BLaER1 treated with 17β-estradiol and CSF1 and Interleukin-3, amounts not matched to agents 10 nM and 100 nM (cell line): ENCODE measurements at regions not wholly inside any gene's neighbourhood (a gene's known extent, or its start where the extent isn't known, plus 50 kb on each side); places are given as distances from the start of the nearest gene placed in this dataset.

Source experiments
- H3K27ac ChIP-seq, 11 experiments: shearing (Covaris generic); formaldehyde crosslinking; 2 replicates each; pipeline ENCODE4 v1.8.1; 2022
- H3K27me3 ChIP-seq, 11 experiments: shearing (Covaris generic); formaldehyde crosslinking; 2 replicates each; pipeline ENCODE4 v1.8.1; 2022
- H3K36me3 ChIP-seq, 11 experiments: shearing (Covaris generic); formaldehyde crosslinking; 2 replicates each; pipeline ENCODE4 v1.8.1; 2022
- H3K4me1 ChIP-seq, 10 experiments: shearing (Covaris generic); formaldehyde crosslinking; 2 replicates each; pipeline ENCODE4 v1.8.1; 2022
- H3K4me2 ChIP-seq, 11 experiments: shearing (Covaris generic); formaldehyde crosslinking; 2 replicates each; pipeline ENCODE4 v1.8.1; 2022
- H3K4me3 ChIP-seq, 10 experiments: shearing (Covaris generic); formaldehyde crosslinking; 2 replicates each; pipeline ENCODE4 v1.8.1; 2022
- H3K9ac ChIP-seq, 11 experiments: shearing (Covaris generic); formaldehyde crosslinking; 2 replicates each; pipeline ENCODE4 v1.8.1; 2022
- H3K9me3 ChIP-seq, 11 experiments: shearing (Covaris generic); formaldehyde crosslinking; replicated peaks in 1 of 11; 2 replicates each; pipeline ENCODE4 v1.8.1; 2022
- H4K20me1 ChIP-seq, 11 experiments: shearing (Covaris generic); formaldehyde crosslinking; 2 replicates each; pipeline ENCODE4 v1.8.1; 2022
- Cebpa-rat ChIP-seq, 11 experiments: shearing (Covaris generic); IDR thresholded peaks; 2 replicates each; pipeline ENCODE4 v1.8.1; 2022

- H3K27ac ChIP-seq: no peak overlapping the region
- H3K9me3 ChIP-seq: peaks cover 0 to 3% (median 0%) of the 10 kb centered on the region in 11 experiments; a peak in 1 of 22 replicates
- no peaks in the 10 kb centered on the region for H3K36me3 ChIP-seq
- H3K4me3 ChIP-seq: no peak overlapping the region
- no peak overlapping the region for H3K9ac ChIP-seq
- H3K4me1 ChIP-seq: peaks cover 0 to 15% (median 11%) of the 10 kb centered on the region in 10 experiments; a peak in 15 of 20 replicates
- no peaks in the 10 kb centered on the region for H3K27me3 ChIP-seq
- H3K4me2 ChIP-seq: no peak overlapping the region
- no peaks in the 10 kb centered on the region for H4K20me1 ChIP-seq
- no peak for TF ChIP-seq Cebpa-rat (IDR thresholded peaks at IDR 0.05)
These were observed 275.4 kb upstream of the TCF4 start for GRCh38 chr18:55863391-55863706.

GRCh38 chr18:55862693-55863390 lies 274.9 kb upstream of the TCF4 start:
- H3K36me3 ChIP-seq: no peaks in the 10 kb centered on the region
- H3K9me3 ChIP-seq: peaks cover 0 to 3% (median 0%) of the 10 kb centered on the region in 11 experiments; a peak in 1 of 22 replicates
- H3K9ac ChIP-seq: no peak overlapping the region
- no peak for TF ChIP-seq Cebpa-rat (IDR thresholded peaks at IDR 0.05)
- no peak overlapping the region for H3K4me3 ChIP-seq
- H3K4me2 ChIP-seq: no peak overlapping the region
- no peak overlapping the region for H3K27ac ChIP-seq
- no peaks in the 10 kb centered on the region for H4K20me1 ChIP-seq
- no peaks in the 10 kb centered on the region for H3K27me3 ChIP-seq
- H3K4me1 ChIP-seq: peaks cover 0 to 20% (median 15%) of the 10 kb centered on the region in 10 experiments; a peak in 15 of 20 replicates

- H3K4me2 ChIP-seq: no peak overlapping the region
- no peak for TF ChIP-seq Cebpa-rat (IDR thresholded peaks at IDR 0.05)
- H3K9ac ChIP-seq: no peak overlapping the region
- H3K4me3 ChIP-seq: no peak overlapping the region
- no peaks in the 10 kb centered on the region for H3K36me3 ChIP-seq
- H3K27me3 ChIP-seq: no peaks in the 10 kb centered on the region
- H3K9me3 ChIP-seq: peaks cover 0 to 3% (median 0%) of the 10 kb centered on the region in 11 experiments; a peak in 1 of 22 replicates
- no peak overlapping the region for H3K27ac ChIP-seq
- H4K20me1 ChIP-seq: no peaks in the 10 kb centered on the region
- peaks cover 0 to 21% (median 15%) of the 10 kb centered on the region in 10 experiments; a peak in 15 of 20 replicates for H3K4me1 ChIP-seq
These were observed 273.3 kb upstream of the TCF4 start for GRCh38 chr18:55861266-55861665.

- Histone ChIP-seq H3K4me3 (peak overlapping the region in 5 of 10 experiments; percentile 3 to 19 (median 11); a peak in 5 of 20 replicates), H3K9me3 (peaks cover 0 to 3% (median 0%) of the 10 kb centered on the region in 11 experiments; a peak in 1 of 22 replicates), H3K4me1 (peaks cover 0 to 21% (median 15%) of the 10 kb centered on the region in 10 experiments; a peak in 15 of 20 replicates), H3K4me2 (peak overlapping the region; percentile 42 to 78 (median 58)), H3K27ac (no peak overlapping the region), H3K36me3 (no peaks in the 10 kb centered on the region), H4K20me1 (no peaks in the 10 kb centered on the region), H3K27me3 (no peaks in the 10 kb centered on the region), H3K9ac (peak overlapping the region in 3 of 11 experiments; percentile 14 to 31 (median 28); a peak in 2 of 22 replicates)
- TF ChIP-seq Cebpa-rat (IDR thresholded peaks at IDR 0.05): no peak
These were observed 270.9 kb upstream of the TCF4 start for GRCh38 chr18:55858661-55859515.

GRCh38 chr18:55857956-55858355 lies 270.0 kb upstream of the TCF4 start:
- Histone ChIP-seq H4K20me1 (no peaks in the 10 kb centered on the region), H3K27ac (no peak overlapping the region), H3K4me1 (peaks cover 0 to 21% (median 15%) of the 10 kb centered on the region in 10 experiments; a peak in 15 of 20 replicates), H3K36me3 (no peaks in the 10 kb centered on the region), H3K4me3 (no peak overlapping the region), H3K27me3 (no peaks in the 10 kb centered on the region), H3K9ac (no peak overlapping the region), H3K9me3 (peaks cover 0 to 2% (median 0%) of the 10 kb centered on the region in 11 experiments; a peak in 3 of 22 replicates), H3K4me2 (peak overlapping the region in 7 of 11 experiments; percentile 55 to 78 (median 58); a peak in 11 of 22 replicates)
- no peak for TF ChIP-seq Cebpa-rat (IDR thresholded peaks at IDR 0.05)

- peaks cover 0 to 21% (median 15%) of the 10 kb centered on the region in 10 experiments; a peak in 15 of 20 replicates for H3K4me1 ChIP-seq
These were observed 269.4 kb upstream of the TCF4 start for GRCh38 chr18:55857409-55857808.

GRCh38 chr18:55856679-55857078 lies 268.7 kb upstream of the TCF4 start:
- no peak overlapping the region for H3K9ac ChIP-seq
- no peak overlapping the region for H3K4me2 ChIP-seq
- H3K36me3 ChIP-seq: no peaks in the 10 kb centered on the region
- no peaks in the 10 kb centered on the region; a peak in 2 of 22 replicates for H3K9me3 ChIP-seq
- H3K4me3 ChIP-seq: no peak overlapping the region
- H3K27ac ChIP-seq: no peak overlapping the region
- H3K4me1 ChIP-seq: peaks cover 0 to 21% (median 15%) of the 10 kb centered on the region in 10 experiments; a peak in 15 of 20 replicates
- no peaks in the 10 kb centered on the region for H4K20me1 ChIP-seq
- no peak for TF ChIP-seq Cebpa-rat (IDR thresholded peaks at IDR 0.05)
- H3K27me3 ChIP-seq: no peaks in the 10 kb centered on the region

More at GRCh38 chr18:55857409-55857808, 269.4 kb upstream of the TCF4 start:
- H3K27ac ChIP-seq: no peak overlapping the region
- H4K20me1 ChIP-seq: no peaks in the 10 kb centered on the region
- H3K9ac ChIP-seq: no peak overlapping the region
- H3K36me3 ChIP-seq: no peaks in the 10 kb centered on the region
- no peak for TF ChIP-seq Cebpa-rat (IDR thresholded peaks at IDR 0.05)
- H3K9me3 ChIP-seq: no peaks in the 10 kb centered on the region; a peak in 2 of 22 replicates
- no peak overlapping the region for H3K4me3 ChIP-seq
- no peaks in the 10 kb centered on the region for H3K27me3 ChIP-seq
- H3K4me2 ChIP-seq: no peak overlapping the region

- Histone ChIP-seq H3K9me3 (no peaks in the 10 kb centered on the region; a peak in 2 of 22 replicates), H3K4me3 (no peak overlapping the region), H3K4me2 (no peak overlapping the region), H4K20me1 (no peaks in the 10 kb centered on the region), H3K27ac (no peak overlapping the region), H3K9ac (no peak overlapping the region), H3K27me3 (no peaks in the 10 kb centered on the region), H3K36me3 (no peaks in the 10 kb centered on the region), H3K4me1 (peaks cover 0 to 21% (median 15%) of the 10 kb centered on the region in 10 experiments; a peak in 15 of 20 replicates)
- TF ChIP-seq Cebpa-rat (IDR thresholded peaks at IDR 0.05): no peak
These were observed 268.2 kb upstream of the TCF4 start for GRCh38 chr18:55856229-55856628.

GRCh38 chr18:55853268-55853667 lies 265.3 kb upstream of the TCF4 start:
- H3K27ac ChIP-seq: no peak overlapping the region
- no peaks in the 10 kb centered on the region for H3K36me3 ChIP-seq
- H4K20me1 ChIP-seq: no peaks in the 10 kb centered on the region
- TF ChIP-seq Cebpa-rat (IDR thresholded peaks at IDR 0.05): no peak
- H3K4me1 ChIP-seq: peaks cover 0 to 8% (median 4%) of the 10 kb centered on the region in 10 experiments; a peak in 17 of 20 replicates
- no peak overlapping the region for H3K9ac ChIP-seq
- H3K9me3 ChIP-seq: no peaks in the 10 kb centered on the region; a peak in 2 of 22 replicates
- no peak overlapping the region for H3K4me3 ChIP-seq
- no peak overlapping the region for H3K4me2 ChIP-seq
- H3K27me3 ChIP-seq: no peaks in the 10 kb centered on the region
